GM20000 (cell line): ENCODE measurements at regions not wholly inside any gene's neighbourhood (a gene's known extent, or its start where the extent isn't known, plus 50 kb on each side); places are given as distances from the start of the nearest gene placed in this dataset.

Experiments used
- DNase-seq: peaks from one replicate; pipeline ENCODE4 v3.0.0; 2012; ENCODE audit warnings: low spot score
- TF ChIP-seq, protein P1 (sequence below): IDR thresholded peaks from 2 replicates; pipeline ENCODE4 v1.5.1; 2012; ENCODE audit warnings: mild to moderate bottlenecking, control low read depth; ENCODE audit errors: extremely low read depth, missing control alignments

DNA sequence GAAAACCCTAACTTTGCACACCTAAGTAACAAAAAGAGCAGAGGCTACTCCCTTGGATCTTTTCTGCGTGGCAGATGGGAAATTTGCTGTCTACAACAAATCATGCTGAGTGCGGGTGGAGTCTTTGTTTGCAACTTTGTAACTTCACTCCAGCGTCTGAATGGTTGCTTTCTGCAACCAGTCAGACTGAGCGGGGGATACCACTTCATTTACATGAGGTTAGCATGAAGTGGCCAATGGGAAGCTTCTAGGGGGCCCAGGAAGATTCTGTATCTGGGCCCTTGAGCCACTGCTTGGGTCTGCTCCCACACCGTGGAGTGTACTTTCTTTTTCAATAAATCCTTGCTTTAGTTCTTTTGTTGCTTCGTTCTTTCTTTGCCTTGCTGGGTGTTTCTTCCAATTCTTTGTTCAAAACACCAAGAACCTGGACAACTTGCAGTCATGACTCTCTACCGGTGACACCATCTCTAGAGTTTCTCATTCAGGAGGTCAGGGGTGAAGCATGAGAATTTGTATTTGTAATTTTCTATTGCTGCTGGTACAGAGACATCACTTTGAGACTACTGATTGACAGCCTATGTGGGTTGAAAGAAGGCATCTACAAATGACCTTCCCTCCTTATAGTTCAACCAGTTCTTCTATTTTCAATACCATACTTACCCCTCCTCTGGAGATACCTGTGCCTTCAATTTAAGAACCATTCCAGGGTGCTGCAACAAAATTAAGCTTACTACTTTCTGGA is 55.8 kb upstream of the RC3H1 start:
- no peak for DNase-seq
- TF ChIP-seq, protein P1, sequence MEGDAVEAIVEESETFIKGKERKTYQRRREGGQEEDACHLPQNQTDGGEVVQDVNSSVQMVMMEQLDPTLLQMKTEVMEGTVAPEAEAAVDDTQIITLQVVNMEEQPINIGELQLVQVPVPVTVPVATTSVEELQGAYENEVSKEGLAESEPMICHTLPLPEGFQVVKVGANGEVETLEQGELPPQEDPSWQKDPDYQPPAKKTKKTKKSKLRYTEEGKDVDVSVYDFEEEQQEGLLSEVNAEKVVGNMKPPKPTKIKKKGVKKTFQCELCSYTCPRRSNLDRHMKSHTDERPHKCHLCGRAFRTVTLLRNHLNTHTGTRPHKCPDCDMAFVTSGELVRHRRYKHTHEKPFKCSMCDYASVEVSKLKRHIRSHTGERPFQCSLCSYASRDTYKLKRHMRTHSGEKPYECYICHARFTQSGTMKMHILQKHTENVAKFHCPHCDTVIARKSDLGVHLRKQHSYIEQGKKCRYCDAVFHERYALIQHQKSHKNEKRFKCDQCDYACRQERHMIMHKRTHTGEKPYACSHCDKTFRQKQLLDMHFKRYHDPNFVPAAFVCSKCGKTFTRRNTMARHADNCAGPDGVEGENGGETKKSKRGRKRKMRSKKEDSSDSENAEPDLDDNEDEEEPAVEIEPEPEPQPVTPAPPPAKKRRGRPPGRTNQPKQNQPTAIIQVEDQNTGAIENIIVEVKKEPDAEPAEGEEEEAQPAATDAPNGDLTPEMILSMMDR: no peak

DNA sequence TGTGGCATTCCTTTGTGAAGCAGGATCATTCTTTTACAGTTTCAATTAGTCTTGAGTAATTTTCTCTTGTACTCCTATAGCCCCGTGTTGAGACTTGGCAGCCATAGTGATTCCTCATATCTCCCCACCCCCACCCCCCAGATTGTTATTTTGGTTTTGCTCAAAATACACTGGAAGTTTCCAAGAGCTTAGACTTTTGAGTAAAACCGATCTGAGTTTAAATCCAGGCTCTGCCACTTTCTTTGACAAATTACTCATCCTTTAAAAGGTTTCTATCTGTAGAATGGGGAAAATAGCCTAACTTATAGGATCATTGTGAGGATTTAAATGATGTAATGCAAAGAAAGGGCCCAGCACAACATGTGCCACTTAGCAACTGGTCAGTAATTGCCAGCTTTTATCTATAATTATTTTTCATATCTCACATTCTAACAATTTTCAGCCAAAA is 53.1 kb upstream of the RC3H1 start:
- no peak for DNase-seq
- TF ChIP-seq, protein P1: no peak

DNA sequence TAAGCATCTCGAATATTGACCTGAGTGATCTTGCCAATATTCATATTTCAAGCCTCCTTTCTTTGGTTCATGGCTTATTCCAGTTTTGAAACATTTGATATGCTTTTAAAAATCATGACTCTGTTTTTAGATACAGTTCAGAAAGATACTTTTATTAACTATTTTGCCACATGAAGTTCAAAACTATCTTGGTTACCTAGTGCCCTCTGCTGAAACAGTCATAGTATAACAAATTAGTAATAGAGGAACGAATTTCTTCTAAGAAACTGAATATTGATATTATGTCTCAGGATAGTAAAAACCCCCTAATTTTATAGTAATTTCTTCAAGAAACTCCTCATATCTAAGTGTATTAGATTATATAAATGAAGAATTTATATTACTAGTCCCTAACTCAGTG is 52.6 kb upstream of the RC3H1 start:
- TF ChIP-seq, protein P1: no peak
- no peak for DNase-seq

DNA sequence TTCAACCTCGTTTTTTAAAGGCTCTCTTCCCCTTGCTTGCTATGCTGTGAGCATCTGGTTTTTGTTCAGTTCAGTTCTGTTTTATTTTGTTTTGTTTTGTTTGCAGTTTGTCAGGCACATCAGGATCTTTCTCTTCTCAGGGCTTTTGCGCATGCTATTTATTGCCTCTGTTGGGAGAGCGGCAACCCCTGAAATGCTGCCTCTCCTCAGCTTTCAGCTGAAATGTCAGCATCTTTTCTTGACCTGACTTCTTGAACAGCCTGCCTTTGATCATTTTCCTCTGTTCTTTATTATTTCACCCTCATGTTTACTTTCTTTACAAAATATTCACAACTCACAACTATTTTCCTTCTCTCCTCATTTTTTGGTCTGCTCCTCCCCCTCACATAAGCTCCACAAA is 50.4 kb upstream of the RC3H1 start:
- DNase-seq: no peak
- TF ChIP-seq, protein P1: no peak
